Fibroblast of pulmonary artery (primary cell): ENCODE measurements at regions not wholly inside any gene's neighbourhood (a gene's known extent, or its start where the extent isn't known, plus 50 kb on each side); places are given as distances from the start of the nearest gene placed in this dataset.

Experiments
- DNase-seq: peaks from one replicate; pipeline ENCODE4 v3.0.0-alpha.2; 2010; ENCODE audit warnings: low read depth
- H3K4me3 ChIP-seq: replicated peaks from 2 replicates; pipeline ENCODE4 v1.5.1; 2011; ENCODE audit warnings: low read depth, mild to moderate bottlenecking, control low read depth, low read length, moderate library complexity
- CTCF ChIP-seq: IDR thresholded peaks from 2 replicates; pipeline ENCODE4 v1.5.1; 2011; ENCODE audit warnings: mild to moderate bottlenecking, control low read depth, low read length, inconsistent platforms; ENCODE audit errors: missing control alignments

- H3K4me3 ChIP-seq: no peak overlapping the region
- no peak for TF ChIP-seq CTCF
- DNase-seq: no peak
Measured at GRCh38 chr15:96067677-96068076, 262.8 kb upstream of the NR2F2 start.

- TF ChIP-seq CTCF: no peak
- DNase-seq: no peak
- no peak overlapping the region for H3K4me3 ChIP-seq
Measured at GRCh38 chr15:96068897-96069296, 261.6 kb upstream of the NR2F2 start.

GRCh38 chr15:96070636-96071035 lies 259.9 kb upstream of the NR2F2 start:
- TF ChIP-seq CTCF: no peak
- DNase-seq: no peak
- no peak overlapping the region for H3K4me3 ChIP-seq

- no peak for TF ChIP-seq CTCF
- H3K4me3 ChIP-seq: no peak overlapping the region
- DNase-seq: no peak
Measured at GRCh38 chr15:96072821-96073220, 257.7 kb upstream of the NR2F2 start.

- no peak for TF ChIP-seq CTCF
- no peak overlapping the region for H3K4me3 ChIP-seq
- no peak for DNase-seq
Measured at GRCh38 chr15:96073908-96074307, 256.6 kb upstream of the NR2F2 start.

- H3K4me3 ChIP-seq: no peak overlapping the region
- TF ChIP-seq CTCF: no peak
- DNase-seq: no peak
Measured at GRCh38 chr15:96075895-96076294, 254.6 kb upstream of the NR2F2 start.

GRCh38 chr15:96076350-96076749 lies 254.2 kb upstream of the NR2F2 start:
- H3K4me3 ChIP-seq: no peak overlapping the region
- no peak for DNase-seq
- TF ChIP-seq CTCF: no peak
